IgD-negative memory B cell (primary cell): ENCODE measurements at regions not wholly inside any gene's neighbourhood (a gene's known extent, or its start where the extent isn't known, plus 50 kb on each side); places are given as distances from the start of the nearest gene placed in this dataset.

Experiments used
- H3K27ac Mint-ChIP-seq, 3 donors: one replicate each; pipeline ENCODE4 v1.8.0; 2020 to 2022; ENCODE audit warnings: mild to moderate bottlenecking in 3 of 3, mixed read lengths in 3 of 3, moderate library complexity in 1 of 3
- H3K27me3 Mint-ChIP-seq: one replicate; pipeline ENCODE4 v1.8.0; 2021; ENCODE audit warnings: mixed read lengths
- H3K36me3 Mint-ChIP-seq: one replicate; pipeline ENCODE4 v1.8.0; 2020; ENCODE audit warnings: mild to moderate bottlenecking, mixed read lengths
- H3K4me1 Mint-ChIP-seq, 3 donors: one replicate each; pipeline ENCODE4 v1.8.0; 2020 to 2022; ENCODE audit warnings: mixed read lengths in 3 of 3, mild to moderate bottlenecking in 1 of 3
- H3K4me3 Mint-ChIP-seq, 4 donors: one replicate each; pipeline ENCODE4 v1.8.0; 2020 to 2022; ENCODE audit warnings: mild to moderate bottlenecking in 4 of 4, mixed read lengths in 4 of 4, moderate library complexity in 3 of 4
- H3K9me3 Mint-ChIP-seq, 3 donors: one replicate each; pipeline ENCODE4 v1.8.0; 2020 to 2021; ENCODE audit warnings: mixed read lengths in 3 of 3, mild to moderate bottlenecking in 1 of 3

- H3K4me1 Mint-ChIP-seq: no peaks in the 10 kb centered on the region
- peaks cover 0 to 4% (median 2%) of the 10 kb centered on the region in 3 donors for H3K9me3 Mint-ChIP-seq
- H3K4me3 Mint-ChIP-seq: no peak overlapping the region
- no peaks in the 10 kb centered on the region for H3K27me3 Mint-ChIP-seq
- no peak overlapping the region for H3K27ac Mint-ChIP-seq
- H3K36me3 Mint-ChIP-seq: no peaks in the 10 kb centered on the region
These were observed 406.3 kb downstream of the SOX2 start for GRCh38 chr3:182118066-182118465.

DNA sequence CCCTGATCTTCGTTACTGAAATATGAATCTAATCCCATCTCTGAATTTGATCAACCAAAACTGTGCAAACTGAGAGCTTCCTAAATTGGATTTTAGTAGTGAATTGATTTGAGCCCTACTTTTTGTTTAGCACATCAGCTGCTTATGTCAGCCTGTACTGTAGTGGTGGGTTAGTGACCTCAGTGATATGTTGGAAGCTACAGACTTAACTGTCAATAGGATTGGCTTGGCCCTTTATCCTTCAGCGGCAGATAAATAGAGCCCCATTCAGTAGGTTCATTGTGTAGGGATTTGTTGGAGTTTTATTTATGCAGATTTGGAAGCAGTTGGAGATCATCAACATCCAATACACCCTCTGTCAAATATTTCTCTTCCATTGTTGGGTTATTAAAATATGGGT lies 409.7 kb downstream of the SOX2 start:
- Mint-ChIP-seq H3K4me3 (no peak overlapping the region), H3K36me3 (no peaks in the 10 kb centered on the region), H3K27me3 (no peaks in the 10 kb centered on the region), H3K27ac (no peak overlapping the region), H3K4me1 (no peaks in the 10 kb centered on the region), H3K9me3 (peaks cover 0 to 2% (median 0%) of the 10 kb centered on the region in 3 donors)

DNA sequence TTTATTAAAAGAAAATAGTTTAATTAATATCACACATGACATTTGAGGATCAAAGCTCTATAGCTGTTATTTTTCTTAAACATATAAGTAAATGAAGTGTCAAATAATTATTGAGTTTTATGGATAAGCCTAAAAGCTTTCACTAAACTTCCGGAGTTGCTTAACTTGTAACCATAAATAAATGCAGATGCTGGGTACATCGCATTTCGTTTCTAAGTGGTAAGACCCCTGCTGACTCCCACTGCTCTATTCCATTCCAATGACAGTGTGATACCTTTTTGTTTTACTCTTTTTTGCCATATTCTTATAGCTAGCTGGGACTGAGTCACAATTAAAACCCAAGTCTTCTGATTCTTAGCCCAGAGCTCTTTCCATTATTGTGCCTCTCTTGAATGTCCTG lies 411.1 kb downstream of the SOX2 start:
- H3K36me3 Mint-ChIP-seq: no peaks in the 10 kb centered on the region
- peaks cover 0 to 5% (median 3%) of the 10 kb centered on the region in 3 donors for H3K9me3 Mint-ChIP-seq
- no peaks in the 10 kb centered on the region for H3K4me1 Mint-ChIP-seq
- H3K27me3 Mint-ChIP-seq: peaks cover 4% of the 10 kb centered on the region
- no peak overlapping the region for H3K27ac Mint-ChIP-seq
- no peak overlapping the region for H3K4me3 Mint-ChIP-seq

DNA sequence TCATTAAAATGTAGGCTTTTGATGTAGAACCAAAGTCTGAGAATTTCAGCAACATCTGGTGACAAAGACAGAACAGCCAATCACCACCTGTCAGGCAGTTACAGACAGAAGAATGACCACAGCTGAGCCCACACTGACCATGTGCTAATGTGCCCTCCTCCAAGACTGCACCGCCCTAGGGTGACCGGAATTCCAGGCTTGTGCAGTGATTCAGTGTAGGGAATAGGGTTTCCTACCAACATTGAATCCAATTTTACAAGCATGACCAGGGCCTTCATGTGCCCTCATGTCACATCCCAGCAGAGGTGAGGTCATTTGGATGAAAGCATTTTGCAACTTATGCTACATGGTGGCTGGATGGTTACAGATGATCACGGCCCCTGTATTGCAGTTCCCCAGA lies 412.5 kb downstream of the SOX2 start:
- no peaks in the 10 kb centered on the region for H3K36me3 Mint-ChIP-seq
- H3K9me3 Mint-ChIP-seq: peaks cover 0 to 5% (median 3%) of the 10 kb centered on the region in 3 donors
- H3K4me1 Mint-ChIP-seq: no peaks in the 10 kb centered on the region
- no peak overlapping the region for H3K27ac Mint-ChIP-seq
- H3K4me3 Mint-ChIP-seq: no peak overlapping the region
- H3K27me3 Mint-ChIP-seq: peaks cover 4% of the 10 kb centered on the region

DNA sequence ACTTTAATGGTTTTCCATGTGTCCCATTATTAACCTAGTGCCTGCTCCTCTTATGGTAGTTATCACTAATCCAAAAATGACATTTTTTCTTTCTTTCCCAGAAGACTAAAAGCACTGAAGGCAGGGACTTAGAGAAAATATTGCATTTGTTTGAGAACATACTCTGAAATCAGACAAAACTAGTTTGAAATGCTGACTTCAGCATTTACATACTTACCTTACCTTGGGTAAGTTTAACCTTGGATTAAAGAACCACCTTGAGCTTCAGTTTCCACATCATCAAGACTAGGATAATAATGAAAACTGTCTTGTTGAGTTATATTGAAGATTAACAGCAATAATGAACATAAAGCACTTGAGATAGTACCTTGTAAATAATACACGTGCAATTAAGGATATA lies 413.0 kb downstream of the SOX2 start:
- peaks cover 0 to 5% (median 3%) of the 10 kb centered on the region in 3 donors for H3K9me3 Mint-ChIP-seq
- no peak overlapping the region for H3K27ac Mint-ChIP-seq
- no peaks in the 10 kb centered on the region for H3K36me3 Mint-ChIP-seq
- H3K27me3 Mint-ChIP-seq: peaks cover 4% of the 10 kb centered on the region
- no peak overlapping the region for H3K4me3 Mint-ChIP-seq
- H3K4me1 Mint-ChIP-seq: no peaks in the 10 kb centered on the region

GRCh38 chr3:182129740-182130139 lies 418.0 kb downstream of the SOX2 start:
- Mint-ChIP-seq H3K27ac (no peak overlapping the region), H3K4me1 (no peaks in the 10 kb centered on the region), H3K36me3 (no peaks in the 10 kb centered on the region), H3K4me3 (no peak overlapping the region), H3K27me3 (peaks cover 4% of the 10 kb centered on the region), H3K9me3 (peaks cover 0 to 4% (median 3%) of the 10 kb centered on the region in 3 donors)

DNA sequence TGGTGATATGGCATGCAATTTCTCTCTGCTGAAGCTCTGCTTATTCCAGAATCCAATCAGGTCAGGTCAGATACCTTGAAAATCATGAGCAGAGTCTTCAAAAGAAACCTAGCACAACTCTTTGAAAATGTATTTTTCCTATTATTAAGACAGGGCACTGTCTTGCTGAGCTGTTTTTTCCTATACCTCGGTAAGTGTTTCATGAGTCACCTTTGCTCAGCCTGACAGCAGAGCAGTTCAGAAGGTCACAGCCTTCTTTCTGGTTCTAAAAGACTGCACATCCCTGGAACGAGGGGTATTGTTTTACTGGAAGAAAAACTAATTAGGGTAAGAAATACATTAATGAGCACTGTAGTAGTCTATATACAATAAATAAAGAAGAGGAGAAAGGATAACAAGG lies 422.0 kb downstream of the SOX2 start:
- no peaks in the 10 kb centered on the region for H3K36me3 Mint-ChIP-seq
- no peaks in the 10 kb centered on the region for H3K4me1 Mint-ChIP-seq
- H3K9me3 Mint-ChIP-seq: peaks cover 0 to 1% (median 0%) of the 10 kb centered on the region in 3 donors
- no peaks in the 10 kb centered on the region for H3K27me3 Mint-ChIP-seq
- H3K27ac Mint-ChIP-seq: no peak overlapping the region
- no peak overlapping the region for H3K4me3 Mint-ChIP-seq

GRCh38 chr3:182135056-182135455 lies 423.3 kb downstream of the SOX2 start:
- Mint-ChIP-seq H3K4me1 (no peaks in the 10 kb centered on the region), H3K27me3 (no peaks in the 10 kb centered on the region), H3K4me3 (no peak overlapping the region), H3K9me3 (peaks cover 0 to 1% (median 0%) of the 10 kb centered on the region in 3 donors), H3K36me3 (no peaks in the 10 kb centered on the region), H3K27ac (no peak overlapping the region)

DNA sequence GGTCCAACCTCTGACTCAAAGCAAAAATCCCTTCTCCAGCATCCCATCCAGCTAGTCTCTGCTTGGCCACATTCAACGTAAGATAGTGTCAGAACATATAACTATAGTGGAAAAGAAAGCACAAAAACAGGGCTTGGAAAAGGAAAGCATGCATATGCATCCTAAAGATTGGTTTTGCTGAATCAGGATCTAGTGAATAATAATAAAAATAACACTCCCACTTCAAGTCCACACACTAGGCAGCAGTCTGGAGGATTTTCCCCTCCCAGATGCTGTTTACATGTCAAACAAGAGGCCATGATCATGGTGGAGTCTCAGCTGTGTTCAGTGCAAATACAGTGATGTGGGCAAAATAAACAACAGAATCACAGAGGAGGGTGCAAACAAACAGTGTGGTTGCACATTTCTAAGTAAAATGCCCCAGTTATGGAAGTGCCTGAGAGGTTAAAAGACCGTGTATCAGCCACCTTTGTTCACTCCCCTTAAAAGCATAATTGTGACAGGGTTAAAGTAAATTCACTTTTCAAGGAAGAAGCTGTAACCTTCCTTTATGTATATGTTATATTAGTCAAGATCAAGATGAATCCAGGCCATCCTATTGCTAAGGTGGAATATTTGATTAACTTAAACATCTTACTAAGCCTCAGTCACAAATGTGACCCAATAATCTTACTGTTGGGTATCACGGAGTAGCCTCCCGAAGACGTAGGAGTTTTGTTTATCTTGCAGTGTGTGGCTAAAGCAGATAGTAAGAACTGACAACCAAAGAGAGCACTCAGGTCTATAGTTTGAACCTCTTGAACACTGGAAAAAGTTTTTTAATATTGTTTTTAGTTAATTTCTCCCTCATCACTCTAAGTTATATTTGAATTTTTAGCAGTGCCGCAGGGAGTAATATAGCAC lies 424.5 kb downstream of the SOX2 start:
- Mint-ChIP-seq H3K4me1 (no peaks in the 10 kb centered on the region), H3K36me3 (no peaks in the 10 kb centered on the region), H3K27me3 (no peaks in the 10 kb centered on the region), H3K27ac (no peak overlapping the region), H3K9me3 (no peaks in the 10 kb centered on the region), H3K4me3 (no peak overlapping the region)

DNA sequence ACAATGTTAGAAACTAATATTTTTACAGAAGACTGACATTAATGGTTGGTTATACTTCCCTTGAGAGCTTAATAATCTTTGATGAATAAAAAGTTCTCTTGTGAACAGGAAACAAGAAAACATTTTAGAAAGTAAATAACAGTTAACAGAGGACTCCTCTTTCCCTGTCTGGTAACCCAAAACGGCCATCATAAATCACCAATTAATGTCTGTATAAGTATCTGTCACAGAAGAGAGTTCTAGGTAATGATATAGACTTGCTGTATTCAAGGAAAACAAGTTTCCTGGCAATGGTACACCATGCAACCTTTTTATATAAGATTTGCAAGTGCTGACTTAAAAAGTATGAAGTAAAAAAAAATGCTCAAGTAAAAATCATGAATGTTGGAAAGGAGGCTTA lies 426.7 kb downstream of the SOX2 start:
- no peaks in the 10 kb centered on the region for H3K9me3 Mint-ChIP-seq
- H3K36me3 Mint-ChIP-seq: no peaks in the 10 kb centered on the region
- no peak overlapping the region for H3K4me3 Mint-ChIP-seq

GRCh38 chr3:182139627-182140357 lies 428.1 kb downstream of the SOX2 start:
- Mint-ChIP-seq H3K4me3 (no peak overlapping the region), H3K9me3 (no peaks in the 10 kb centered on the region), H3K36me3 (no peaks in the 10 kb centered on the region), H3K4me1 (peaks cover 0 to 5% (median 3%) of the 10 kb centered on the region in 3 donors), H3K27ac (no peak overlapping the region), H3K27me3 (peaks cover 3% of the 10 kb centered on the region)

More for the DNA sequence above, 426.7 kb downstream of the SOX2 start:
- H3K27me3 Mint-ChIP-seq: peaks cover 3% of the 10 kb centered on the region
- H3K4me1 Mint-ChIP-seq: peaks cover 0 to 5% (median 3%) of the 10 kb centered on the region in 3 donors
- H3K27ac Mint-ChIP-seq: no peak overlapping the region

DNA sequence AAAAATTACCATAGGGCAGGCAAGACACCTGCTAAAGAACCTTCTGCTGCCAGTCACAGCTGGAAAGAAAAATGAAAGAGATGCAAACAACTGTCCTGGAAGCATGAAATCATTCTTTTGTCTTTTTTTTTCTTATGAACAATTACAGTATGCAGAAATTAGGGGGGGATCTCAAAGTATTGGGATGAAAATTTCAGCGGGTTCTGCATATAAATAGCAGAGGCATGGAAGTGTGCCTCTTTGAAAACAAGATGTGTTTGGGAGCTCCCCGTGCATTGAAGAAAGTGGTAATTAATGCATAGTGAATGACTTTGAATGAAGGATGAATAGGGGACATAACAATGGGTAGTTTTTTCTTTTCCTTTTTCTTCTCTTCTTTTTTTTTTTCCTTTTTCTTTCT lies 431.2 kb downstream of the SOX2 start:
- Mint-ChIP-seq H3K27ac (no peak overlapping the region), H3K9me3 (no peaks in the 10 kb centered on the region), H3K4me3 (no peak overlapping the region), H3K4me1 (peaks cover 0 to 5% (median 3%) of the 10 kb centered on the region in 3 donors), H3K36me3 (no peaks in the 10 kb centered on the region), H3K27me3 (peaks cover 6% of the 10 kb centered on the region)

DNA sequence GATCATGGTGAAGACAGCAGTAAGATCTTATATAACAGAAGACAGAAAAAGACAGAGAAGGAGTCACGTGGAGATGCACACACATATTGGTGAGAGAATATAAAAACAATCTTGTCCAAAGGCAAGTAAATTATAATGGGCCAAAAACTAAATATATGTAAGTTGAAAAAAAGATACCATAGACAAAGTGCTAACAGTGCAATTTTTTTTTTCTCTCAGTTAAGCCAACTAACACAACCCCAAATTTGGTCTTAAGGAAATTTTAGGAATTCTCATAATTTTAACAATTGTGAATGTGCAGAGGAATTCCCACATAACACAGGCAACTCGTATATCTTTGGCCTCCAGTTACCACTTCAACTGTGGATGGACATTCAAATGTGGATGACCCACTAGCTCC lies 432.2 kb downstream of the SOX2 start:
- no peak overlapping the region for H3K4me3 Mint-ChIP-seq
- no peaks in the 10 kb centered on the region for H3K36me3 Mint-ChIP-seq
- H3K4me1 Mint-ChIP-seq: peaks cover 0 to 5% (median 3%) of the 10 kb centered on the region in 3 donors
- H3K27ac Mint-ChIP-seq: no peak overlapping the region
- H3K9me3 Mint-ChIP-seq: no peaks in the 10 kb centered on the region
- H3K27me3 Mint-ChIP-seq: peaks cover 6% of the 10 kb centered on the region

GRCh38 chr3:182148360-182148759 lies 436.6 kb downstream of the SOX2 start:
- H3K9me3 Mint-ChIP-seq: peaks cover 5 to 11% (median 9%) of the 10 kb centered on the region in 3 donors
- no peak overlapping the region for H3K4me3 Mint-ChIP-seq
- H3K27ac Mint-ChIP-seq: no peak overlapping the region
- H3K4me1 Mint-ChIP-seq: no peaks in the 10 kb centered on the region
- peaks cover 4% of the 10 kb centered on the region for H3K27me3 Mint-ChIP-seq
- no peaks in the 10 kb centered on the region for H3K36me3 Mint-ChIP-seq

DNA sequence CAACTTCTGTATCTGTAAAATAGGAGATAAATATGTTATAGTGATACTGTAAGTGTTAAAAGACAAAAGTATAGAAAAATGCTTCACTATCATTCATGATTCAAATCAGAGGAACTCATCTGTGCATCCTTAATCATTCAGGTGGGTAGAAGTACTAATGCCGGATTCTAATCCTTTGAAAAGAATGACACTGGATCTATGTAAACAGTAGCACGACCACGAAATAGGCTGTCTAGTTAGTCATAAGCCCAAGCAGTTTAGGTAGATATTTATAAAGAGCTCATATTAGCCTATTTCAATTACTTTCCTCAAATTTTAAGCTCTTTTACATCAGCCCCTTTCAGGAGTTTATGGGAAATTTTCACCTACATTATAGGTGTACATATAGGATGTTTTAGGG lies 437.9 kb downstream of the SOX2 start:
- H3K27ac Mint-ChIP-seq: no peak overlapping the region
- no peaks in the 10 kb centered on the region for H3K36me3 Mint-ChIP-seq
- no peaks in the 10 kb centered on the region for H3K4me1 Mint-ChIP-seq
- peaks cover 5 to 15% (median 11%) of the 10 kb centered on the region in 3 donors for H3K9me3 Mint-ChIP-seq
- H3K4me3 Mint-ChIP-seq: no peak overlapping the region
- H3K27me3 Mint-ChIP-seq: peaks cover 4% of the 10 kb centered on the region
